Loucy (cell line): ENCODE measurements at regions not wholly inside any gene's neighbourhood (a gene's known extent, or its start where the extent isn't known, plus 50 kb on each side); places are given as distances from the start of the nearest gene placed in this dataset.

Source experiments
- EZH2phosphoT487 ChIP-seq: fragments of 200-600 bp; IDR thresholded peaks from 2 replicates; pipeline ENCODE4 v1.6.1; 2018; ENCODE audit warnings: antibody characterized with exemption, mild to moderate bottlenecking, moderate library complexity, borderline replicate concordance
- TF ChIP-seq, protein P1 (sequence below): fragments of 200-600 bp; sonication (generic); conservative IDR thresholded peaks from 2 replicates; pipeline ENCODE4 v1.5.1; 2014; ENCODE audit warnings: mild to moderate bottlenecking, antibody characterized with exemption, low read length

DNA sequence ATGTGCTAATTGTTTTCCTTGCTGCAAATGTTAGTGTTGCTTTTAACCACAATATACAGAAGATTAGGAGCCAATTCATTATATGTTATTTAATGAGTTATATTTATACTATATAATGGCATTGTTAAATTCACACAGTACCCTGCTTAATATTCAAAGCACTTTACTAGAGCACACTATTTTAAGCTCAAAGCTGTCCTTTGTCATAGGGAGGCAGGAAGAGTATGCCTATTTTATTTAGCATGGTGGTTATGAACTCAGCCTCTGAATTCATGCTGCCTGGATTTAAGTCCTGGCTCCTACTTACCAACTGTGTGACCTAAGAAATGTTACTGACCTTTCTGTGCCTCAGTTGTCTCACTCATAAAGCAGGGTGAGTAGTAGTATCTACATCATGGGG is 80.5 kb downstream of the FASTKD2 start:
- TF ChIP-seq, protein P1, sequence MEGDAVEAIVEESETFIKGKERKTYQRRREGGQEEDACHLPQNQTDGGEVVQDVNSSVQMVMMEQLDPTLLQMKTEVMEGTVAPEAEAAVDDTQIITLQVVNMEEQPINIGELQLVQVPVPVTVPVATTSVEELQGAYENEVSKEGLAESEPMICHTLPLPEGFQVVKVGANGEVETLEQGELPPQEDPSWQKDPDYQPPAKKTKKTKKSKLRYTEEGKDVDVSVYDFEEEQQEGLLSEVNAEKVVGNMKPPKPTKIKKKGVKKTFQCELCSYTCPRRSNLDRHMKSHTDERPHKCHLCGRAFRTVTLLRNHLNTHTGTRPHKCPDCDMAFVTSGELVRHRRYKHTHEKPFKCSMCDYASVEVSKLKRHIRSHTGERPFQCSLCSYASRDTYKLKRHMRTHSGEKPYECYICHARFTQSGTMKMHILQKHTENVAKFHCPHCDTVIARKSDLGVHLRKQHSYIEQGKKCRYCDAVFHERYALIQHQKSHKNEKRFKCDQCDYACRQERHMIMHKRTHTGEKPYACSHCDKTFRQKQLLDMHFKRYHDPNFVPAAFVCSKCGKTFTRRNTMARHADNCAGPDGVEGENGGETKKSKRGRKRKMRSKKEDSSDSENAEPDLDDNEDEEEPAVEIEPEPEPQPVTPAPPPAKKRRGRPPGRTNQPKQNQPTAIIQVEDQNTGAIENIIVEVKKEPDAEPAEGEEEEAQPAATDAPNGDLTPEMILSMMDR: no peak
- TF ChIP-seq EZH2phosphoT487: no peak
